ENCODE measurements at regions not wholly inside any gene's neighbourhood (a gene's known extent, or its start where the extent isn't known, plus 50 kb on each side); places are given as distances from the start of the nearest gene placed in this dataset.

DNA sequence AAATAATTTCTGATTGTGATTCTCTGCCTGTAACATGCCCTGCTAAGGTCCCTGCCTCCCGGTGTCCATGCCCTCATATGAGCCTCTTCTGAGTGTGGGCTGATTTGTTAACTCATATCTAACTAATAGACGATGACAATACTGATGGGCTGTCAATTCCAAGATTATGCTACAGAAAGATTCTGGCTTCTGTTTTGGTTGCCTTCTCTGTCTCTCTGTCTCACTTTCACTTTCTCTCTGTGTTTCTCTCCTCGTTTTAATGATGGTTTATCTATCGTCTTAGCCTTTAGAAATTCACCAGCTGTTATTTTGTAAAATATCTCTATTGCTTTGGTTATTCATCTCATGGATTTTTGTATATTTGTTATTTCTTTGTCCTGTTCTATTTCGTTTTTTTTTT, 312.5 kb upstream of the ANXA10 start:
- no peak for TF ChIP-seq BACH2 (CRISPR knock-in tag; IDR thresholded peaks at IDR 0.05; ENCODE audit: borderline replicate concordance)
- TF ChIP-seq ZNF8 (CRISPR knock-in tag; IDR thresholded peaks at IDR 0.05) = no peak
- no peak for TF ChIP-seq CSDC2 (CRISPR knock-in tag; IDR thresholded peaks at IDR 0.05)
- TF ChIP-seq, protein P1, sequence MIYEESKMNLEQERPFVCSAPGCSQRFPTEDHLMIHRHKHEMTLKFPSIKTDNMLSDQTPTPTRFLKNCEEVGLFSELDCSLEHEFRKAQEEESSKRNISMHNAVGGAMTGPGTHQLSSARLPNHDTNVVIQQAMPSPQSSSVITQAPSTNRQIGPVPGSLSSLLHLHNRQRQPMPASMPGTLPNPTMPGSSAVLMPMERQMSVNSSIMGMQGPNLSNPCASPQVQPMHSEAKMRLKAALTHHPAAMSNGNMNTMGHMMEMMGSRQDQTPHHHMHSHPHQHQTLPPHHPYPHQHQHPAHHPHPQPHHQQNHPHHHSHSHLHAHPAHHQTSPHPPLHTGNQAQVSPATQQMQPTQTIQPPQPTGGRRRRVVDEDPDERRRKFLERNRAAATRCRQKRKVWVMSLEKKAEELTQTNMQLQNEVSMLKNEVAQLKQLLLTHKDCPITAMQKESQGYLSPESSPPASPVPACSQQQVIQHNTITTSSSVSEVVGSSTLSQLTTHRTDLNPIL (CRISPR knock-in tag; IDR thresholded peaks at IDR 0.05; ENCODE audit: low read depth) = no peak
- TF ChIP-seq ESRRG (CRISPR knock-in tag; IDR thresholded peaks at IDR 0.05) = no peak

All from SK-N-SH treated with all-trans-retinoic acid at 6 μM for 48 hours (cell line).